ENCODE measurements at regions not wholly inside any gene's neighbourhood (a gene's known extent, or its start where the extent isn't known, plus 50 kb on each side); places are given as distances from the start of the nearest gene placed in this dataset.
"Not testable (repeated sequence)": the region's sequence is repeated elsewhere in the genome, so short reads cannot be mapped to it uniquely, and the experiment has no call there.

DNA sequence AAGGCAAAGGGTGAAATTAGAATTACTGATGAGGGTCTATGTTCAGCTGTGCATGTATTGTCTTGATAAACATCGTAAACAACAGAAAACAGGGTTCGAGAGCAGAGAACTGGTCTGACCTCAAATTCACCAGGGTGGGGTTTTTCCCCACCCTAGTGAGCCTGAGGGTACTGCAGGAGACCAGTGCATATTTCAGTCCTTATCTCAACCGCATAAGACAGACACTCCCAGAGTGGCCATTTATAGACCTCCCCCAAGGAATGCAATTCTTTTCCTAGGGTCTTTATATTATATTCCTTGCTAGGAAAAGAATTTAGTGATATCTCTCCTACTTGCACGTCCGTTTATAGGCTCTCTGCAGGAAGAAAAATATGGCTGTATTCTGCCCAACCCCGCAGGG is 257.0 kb upstream of the OSR1 start:
- TF ChIP-seq, protein P1, sequence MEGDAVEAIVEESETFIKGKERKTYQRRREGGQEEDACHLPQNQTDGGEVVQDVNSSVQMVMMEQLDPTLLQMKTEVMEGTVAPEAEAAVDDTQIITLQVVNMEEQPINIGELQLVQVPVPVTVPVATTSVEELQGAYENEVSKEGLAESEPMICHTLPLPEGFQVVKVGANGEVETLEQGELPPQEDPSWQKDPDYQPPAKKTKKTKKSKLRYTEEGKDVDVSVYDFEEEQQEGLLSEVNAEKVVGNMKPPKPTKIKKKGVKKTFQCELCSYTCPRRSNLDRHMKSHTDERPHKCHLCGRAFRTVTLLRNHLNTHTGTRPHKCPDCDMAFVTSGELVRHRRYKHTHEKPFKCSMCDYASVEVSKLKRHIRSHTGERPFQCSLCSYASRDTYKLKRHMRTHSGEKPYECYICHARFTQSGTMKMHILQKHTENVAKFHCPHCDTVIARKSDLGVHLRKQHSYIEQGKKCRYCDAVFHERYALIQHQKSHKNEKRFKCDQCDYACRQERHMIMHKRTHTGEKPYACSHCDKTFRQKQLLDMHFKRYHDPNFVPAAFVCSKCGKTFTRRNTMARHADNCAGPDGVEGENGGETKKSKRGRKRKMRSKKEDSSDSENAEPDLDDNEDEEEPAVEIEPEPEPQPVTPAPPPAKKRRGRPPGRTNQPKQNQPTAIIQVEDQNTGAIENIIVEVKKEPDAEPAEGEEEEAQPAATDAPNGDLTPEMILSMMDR (IDR thresholded peaks at IDR 0.05; ENCODE audit: low read length): not testable (repeated sequence)
- TF ChIP-seq EZH2phosphoT487 (IDR thresholded peaks at IDR 0.05; ENCODE audit: low read length); EZH2 (optimal IDR thresholded peaks at IDR 0.05; ENCODE audit: low read depth, low read length): not testable (repeated sequence)

Data from MM.1S (cell line).